ENCODE measurements at regions not wholly inside any gene's neighbourhood (a gene's known extent, or its start where the extent isn't known, plus 50 kb on each side); places are given as distances from the start of the nearest gene placed in this dataset.

DNA sequence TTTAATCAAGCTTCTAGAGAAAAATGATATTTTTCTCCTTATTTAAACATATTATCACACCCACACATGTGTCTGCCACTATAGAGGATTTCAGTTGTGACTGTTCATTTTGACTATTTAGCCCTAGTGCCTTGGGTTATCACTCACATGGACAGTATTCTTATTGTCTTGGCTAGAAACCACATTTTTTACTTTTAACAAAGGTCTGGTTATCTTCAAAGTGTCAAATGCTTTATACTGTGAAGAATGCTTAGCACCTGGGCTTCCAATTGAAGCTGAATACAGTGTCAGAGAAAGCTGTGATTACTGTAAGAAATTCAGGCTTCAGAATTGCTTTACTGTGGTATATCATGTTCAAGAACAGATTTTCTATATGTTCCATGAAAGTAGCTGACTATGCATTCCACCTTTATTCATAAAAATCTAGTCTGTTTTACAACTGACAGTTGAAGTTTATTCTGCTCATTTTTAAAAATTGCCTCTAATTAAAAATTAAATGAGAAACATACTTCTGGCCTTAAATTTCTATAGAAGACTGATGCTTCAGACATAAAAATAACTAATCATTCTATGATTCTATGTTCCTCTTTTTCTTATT is 278.6 kb downstream of the SEMA3D start:
- TF ChIP-seq, protein P1, sequence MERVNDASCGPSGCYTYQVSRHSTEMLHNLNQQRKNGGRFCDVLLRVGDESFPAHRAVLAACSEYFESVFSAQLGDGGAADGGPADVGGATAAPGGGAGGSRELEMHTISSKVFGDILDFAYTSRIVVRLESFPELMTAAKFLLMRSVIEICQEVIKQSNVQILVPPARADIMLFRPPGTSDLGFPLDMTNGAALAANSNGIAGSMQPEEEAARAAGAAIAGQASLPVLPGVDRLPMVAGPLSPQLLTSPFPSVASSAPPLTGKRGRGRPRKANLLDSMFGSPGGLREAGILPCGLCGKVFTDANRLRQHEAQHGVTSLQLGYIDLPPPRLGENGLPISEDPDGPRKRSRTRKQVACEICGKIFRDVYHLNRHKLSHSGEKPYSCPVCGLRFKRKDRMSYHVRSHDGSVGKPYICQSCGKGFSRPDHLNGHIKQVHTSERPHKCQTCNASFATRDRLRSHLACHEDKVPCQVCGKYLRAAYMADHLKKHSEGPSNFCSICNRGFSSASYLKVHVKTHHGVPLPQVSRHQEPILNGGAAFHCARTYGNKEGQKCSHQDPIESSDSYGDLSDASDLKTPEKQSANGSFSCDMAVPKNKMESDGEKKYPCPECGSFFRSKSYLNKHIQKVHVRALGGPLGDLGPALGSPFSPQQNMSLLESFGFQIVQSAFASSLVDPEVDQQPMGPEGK (CRISPR knock-in tag; IDR thresholded peaks at IDR 0.05; ENCODE audit: borderline replicate concordance): no peak
- TF ChIP-seq ZFP3 (CRISPR knock-in tag; IDR thresholded peaks at IDR 0.05): no peak
- TF ChIP-seq ZNF565 (CRISPR knock-in tag; conservative IDR thresholded peaks at IDR 0.05; ENCODE audit: low read depth): no peak
- TF ChIP-seq ISL1 (CRISPR knock-in tag; IDR thresholded peaks at IDR 0.05): no peak
